Stromal cell of bone marrow (primary cell): ENCODE measurements at regions not wholly inside any gene's neighbourhood (a gene's known extent, or its start where the extent isn't known, plus 50 kb on each side); places are given as distances from the start of the nearest gene placed in this dataset.
"Not testable (repeated sequence)": the region's sequence is repeated elsewhere in the genome, so short reads cannot be mapped to it uniquely, and the experiment has no call there.

ENCODE experiments used
- DNase-seq: peaks from one replicate; pipeline ENCODE4 v3.0.0-alpha.2; 2012; ENCODE audit warnings: low read depth

GRCh38 chr1:244758708-244759107, 76.8 kb upstream of the COX20 start:
- DNase-seq = no peak

GRCh38 chr1:244759158-244759557, 76.3 kb upstream of the COX20 start:
- DNase-seq = no peak

GRCh38 chr1:244760471-244760870, 75.0 kb upstream of the COX20 start:
- no peak for DNase-seq

- no peak for DNase-seq
Measured at GRCh38 chr1:244761279-244761678, 74.2 kb upstream of the COX20 start.

DNA sequence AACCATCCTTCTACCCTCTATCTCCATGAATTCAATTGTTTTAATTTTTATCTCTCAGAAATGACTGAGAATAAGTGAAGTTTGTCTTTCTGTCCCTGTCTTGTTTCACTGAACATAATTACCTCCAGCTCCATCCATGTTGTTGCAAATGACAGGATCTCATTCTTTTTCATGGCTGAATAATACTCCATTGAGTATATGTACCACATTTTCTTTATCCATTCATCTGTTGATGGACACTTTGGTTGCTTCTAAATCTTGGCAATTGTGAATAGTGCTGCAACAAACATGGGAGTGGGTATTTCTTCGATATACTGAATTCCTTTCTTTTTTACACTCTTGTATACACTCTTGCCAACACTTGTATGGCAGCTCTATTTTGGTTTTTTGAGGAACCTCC, 72.8 kb upstream of the COX20 start:
- no peak for DNase-seq

DNA sequence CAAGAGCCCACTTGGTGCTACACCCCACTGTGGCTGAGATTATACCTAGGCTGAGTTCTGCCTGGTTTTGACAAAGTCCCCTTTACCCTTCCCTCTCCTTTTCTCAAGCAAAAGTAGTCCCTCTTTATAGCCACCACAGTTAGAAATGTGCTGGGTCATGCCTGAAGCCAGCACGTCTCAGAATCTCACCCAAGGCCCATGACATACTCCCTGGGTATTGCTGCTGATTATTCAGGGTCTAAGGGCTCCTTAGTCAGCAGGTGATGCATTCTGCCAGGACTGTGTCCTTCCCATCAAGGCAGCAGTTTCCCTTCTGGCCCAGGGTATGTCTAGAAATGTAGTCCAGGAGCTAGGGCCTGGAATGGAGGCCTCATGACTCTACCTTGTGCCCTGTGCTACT, 67.3 kb upstream of the COX20 start:
- no peak for DNase-seq

- DNase-seq = no peak
Measured at GRCh38 chr1:244768804-244769203, 66.7 kb upstream of the COX20 start.

DNA sequence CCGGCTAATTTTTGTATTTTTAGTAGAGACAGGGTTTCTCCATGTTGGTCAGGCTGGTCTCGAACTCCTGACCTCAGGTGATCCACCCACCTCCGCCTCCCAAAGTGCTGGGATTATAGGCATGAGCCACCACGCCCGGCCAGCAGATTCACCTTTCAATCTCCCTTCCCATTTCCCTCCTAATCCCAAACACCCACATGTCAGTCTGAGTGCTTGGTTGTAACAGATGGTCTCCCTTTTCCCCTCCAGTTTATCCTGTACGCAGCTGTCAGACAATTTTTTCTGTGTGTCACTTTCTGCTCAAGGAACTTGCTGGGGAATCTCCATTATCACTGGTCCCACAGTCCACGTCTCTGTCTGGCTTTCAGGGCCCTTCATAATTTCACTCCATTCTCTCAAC, 64.9 kb upstream of the COX20 start:
- not testable (repeated sequence) for DNase-seq

GRCh38 chr1:244773513-244773912, 61.9 kb upstream of the COX20 start:
- no peak for DNase-seq

DNA sequence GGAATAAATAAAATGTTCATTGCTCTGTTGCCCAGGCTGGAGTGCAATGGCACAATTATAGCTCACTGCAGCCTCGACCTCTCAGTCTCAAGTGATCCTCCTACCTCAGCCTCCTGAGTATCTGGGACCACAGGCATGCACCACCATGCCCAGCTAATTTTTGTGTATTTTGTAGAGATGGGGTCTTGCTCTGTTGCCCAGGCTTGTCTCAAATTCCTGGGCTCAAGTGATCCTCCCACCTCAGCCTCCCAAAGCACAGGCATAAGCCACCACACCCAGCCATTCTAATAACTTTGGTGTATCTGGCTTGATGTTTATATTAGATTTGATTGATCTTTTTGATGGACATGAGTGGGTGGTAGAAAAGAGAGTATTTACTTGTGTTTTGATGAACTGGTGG, 58.7 kb upstream of the COX20 start:
- not testable (repeated sequence) for DNase-seq

DNA sequence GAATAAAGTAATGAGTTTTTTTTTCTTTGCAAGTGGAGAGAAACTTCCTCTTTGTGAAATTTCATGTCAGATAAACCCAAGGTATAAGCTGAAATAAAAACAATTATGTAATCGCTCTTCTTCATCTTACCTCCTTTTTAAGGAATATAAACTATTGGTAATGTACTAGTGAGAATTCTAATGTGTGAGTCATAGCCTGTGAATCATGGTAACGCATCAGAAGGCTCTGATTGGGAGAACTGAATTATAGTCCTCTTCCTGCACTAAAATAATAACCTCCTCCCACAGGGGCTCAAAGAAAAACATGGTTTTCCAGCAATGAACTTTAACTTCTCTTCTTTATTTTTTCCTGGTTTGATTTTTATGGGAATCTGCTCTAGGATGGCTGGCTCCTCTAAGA, 57.1 kb upstream of the COX20 start:
- peak; percentile 74 for DNase-seq

DNA sequence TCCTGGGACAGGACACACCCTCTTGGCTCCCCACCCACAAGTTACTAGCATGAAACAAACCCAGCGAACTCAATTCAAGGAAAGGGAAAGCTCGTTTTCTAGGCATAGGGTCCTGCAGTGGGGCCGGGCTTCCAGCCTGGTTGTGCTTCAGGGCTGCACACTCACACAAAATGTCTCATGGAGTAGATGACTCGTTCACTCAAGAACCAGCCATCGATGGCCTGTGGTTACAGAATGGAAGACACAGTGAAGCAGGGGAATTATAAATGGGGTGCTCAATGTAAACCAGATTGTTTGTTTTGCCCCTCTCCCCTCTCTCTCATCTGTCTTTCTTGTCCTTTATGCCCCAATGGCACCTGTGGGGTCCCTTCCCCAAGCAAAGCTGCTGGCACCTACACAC, 56.0 kb upstream of the COX20 start:
- no peak for DNase-seq

- no peak for DNase-seq
Measured at GRCh38 chr1:244780311-244780710, 55.1 kb upstream of the COX20 start.

- no peak for DNase-seq
Measured at GRCh38 chr1:244782056-244782455, 53.4 kb upstream of the COX20 start.

- DNase-seq = no peak
Measured at GRCh38 chr1:244783138-244783537, 52.3 kb upstream of the COX20 start.
